Chondrocyte (in vitro differentiated cells): ENCODE measurements at regions not wholly inside any gene's neighbourhood (a gene's known extent, or its start where the extent isn't known, plus 50 kb on each side); places are given as distances from the start of the nearest gene placed in this dataset.

Source experiments
- DNase-seq: peaks from one replicate; pipeline ENCODE4 v3.0.0; 2021; ENCODE audit warnings: mixed read lengths, low spot score
- H3K27ac Mint-ChIP-seq: one replicate; pipeline ENCODE4 v1.8.0; 2021; ENCODE audit warnings: mild to moderate bottlenecking, moderate library complexity, mixed read lengths; ENCODE audit not compliant: unreplicated experiment
- H3K27me3 Mint-ChIP-seq: 2 replicates; pipeline ENCODE4 v1.8.0; 2021; ENCODE audit warnings: low read depth, mixed read lengths
- H3K36me3 Mint-ChIP-seq: 2 replicates; pipeline ENCODE4 v1.8.0; 2021; ENCODE audit warnings: low read depth, mixed read lengths
- H3K4me1 Mint-ChIP-seq: 2 replicates; pipeline ENCODE4 v1.8.0; 2021; ENCODE audit warnings: low read depth, mild to moderate bottlenecking, mixed read lengths
- H3K4me3 Mint-ChIP-seq: one replicate; pipeline ENCODE4 v1.8.0; 2021; ENCODE audit warnings: mild to moderate bottlenecking, moderate library complexity, mixed read lengths; ENCODE audit not compliant: unreplicated experiment
- H3K9me3 Mint-ChIP-seq: 2 replicates; pipeline ENCODE4 v1.8.0; 2021; ENCODE audit warnings: low read depth, mixed read lengths
- CTCF ChIP-seq: fragments of 200-600 bp; sonication (generic); IDR thresholded peaks from 2 replicates; pipeline ENCODE4 v1.5.0; 2021; ENCODE audit warnings: antibody characterized with exemption, mild to moderate bottlenecking, moderate library complexity

GRCh38 chr2:234724850-234725249 is 227.0 kb upstream of the SH3BP4 start:
- peaks cover 11% of the 10 kb centered on the region for H3K4me1 Mint-ChIP-seq
- H3K4me3 Mint-ChIP-seq, result no peak overlapping the region
- H3K36me3 Mint-ChIP-seq, result no peaks in the 10 kb centered on the region
- no peak overlapping the region for H3K27ac Mint-ChIP-seq
- DNase-seq, result no peak
- TF ChIP-seq CTCF, result no peak
- H3K9me3 Mint-ChIP-seq, result no peaks in the 10 kb centered on the region
- no peaks in the 10 kb centered on the region for H3K27me3 Mint-ChIP-seq

- H3K27me3 Mint-ChIP-seq, result no peaks in the 10 kb centered on the region
- no peak overlapping the region for H3K27ac Mint-ChIP-seq
- no peaks in the 10 kb centered on the region for H3K36me3 Mint-ChIP-seq
- H3K9me3 Mint-ChIP-seq, result no peaks in the 10 kb centered on the region
- DNase-seq, result no peak
- H3K4me1 Mint-ChIP-seq, result peaks cover 11% of the 10 kb centered on the region
- TF ChIP-seq CTCF, result no peak
- H3K4me3 Mint-ChIP-seq, result no peak overlapping the region
Observed at GRCh38 chr2:234723400-234723799, 226.5 kb upstream of the ARL4C start.

- H3K9me3 Mint-ChIP-seq, result no peaks in the 10 kb centered on the region
- H3K4me1 Mint-ChIP-seq, result peaks cover 11% of the 10 kb centered on the region
- DNase-seq, result no peak
- H3K27me3 Mint-ChIP-seq, result no peaks in the 10 kb centered on the region
- no peak for TF ChIP-seq CTCF
- no peak overlapping the region for H3K27ac Mint-ChIP-seq
- no peak overlapping the region for H3K4me3 Mint-ChIP-seq
- no peaks in the 10 kb centered on the region for H3K36me3 Mint-ChIP-seq
Observed at GRCh38 chr2:234722176-234722575, 225.3 kb upstream of the ARL4C start.

- DNase-seq, result no peak
- no peak overlapping the region for H3K27ac Mint-ChIP-seq
Observed at GRCh38 chr2:234719116-234719716, 222.3 kb upstream of the ARL4C start.

GRCh38 chr2:234716271-234716670 is 219.4 kb upstream of the ARL4C start:
- DNase-seq, result no peak
- H3K27me3 Mint-ChIP-seq, result peaks cover 4% of the 10 kb centered on the region

More at GRCh38 chr2:234719116-234719716, 222.3 kb upstream of the ARL4C start:
- H3K9me3 Mint-ChIP-seq, result no peaks in the 10 kb centered on the region
- TF ChIP-seq CTCF, result no peak
- H3K27me3 Mint-ChIP-seq, result no peaks in the 10 kb centered on the region
- no peaks in the 10 kb centered on the region for H3K36me3 Mint-ChIP-seq
- H3K4me1 Mint-ChIP-seq, result no peaks in the 10 kb centered on the region
- H3K4me3 Mint-ChIP-seq, result no peak overlapping the region

More at GRCh38 chr2:234716271-234716670, 219.4 kb upstream of the ARL4C start:
- H3K9me3 Mint-ChIP-seq, result no peaks in the 10 kb centered on the region
- H3K4me3 Mint-ChIP-seq, result no peak overlapping the region
- TF ChIP-seq CTCF, result no peak
- no peaks in the 10 kb centered on the region for H3K36me3 Mint-ChIP-seq
- no peaks in the 10 kb centered on the region for H3K4me1 Mint-ChIP-seq
- H3K27ac Mint-ChIP-seq, result no peak overlapping the region
